Activated CD4-positive, alpha-beta T cell treated with anti-CD3 and anti-CD28 coated beads, Interleukin-2, amount 50 U/mL, for 16 hours (primary cell): ENCODE measurements at regions not wholly inside any gene's neighbourhood (a gene's known extent, or its start where the extent isn't known, plus 50 kb on each side); places are given as distances from the start of the nearest gene placed in this dataset.

Source experiments
- DNase-seq: peaks from one replicate; pipeline ENCODE4 v3.0.0-alpha.2; 2020

- no peak for DNase-seq
Measured at GRCh38 chr18:75556841-75557240, 129.3 kb upstream of the SMIM21 start.

- no peak for DNase-seq
Measured at GRCh38 chr18:75554644-75555185, 127.2 kb upstream of the SMIM21 start.

GRCh38 chr18:75554176-75554575 lies 126.7 kb upstream of the SMIM21 start:
- no peak for DNase-seq

- no peak for DNase-seq
Measured at GRCh38 chr18:75553021-75553420, 125.5 kb upstream of the SMIM21 start.

- no peak for DNase-seq
Measured at GRCh38 chr18:75551071-75551470, 123.6 kb upstream of the SMIM21 start.

GRCh38 chr18:75548353-75548905 lies 120.9 kb upstream of the SMIM21 start:
- peak; percentile 10 for DNase-seq

GRCh38 chr18:75546964-75547363 lies 119.5 kb upstream of the SMIM21 start:
- DNase-seq: no peak

GRCh38 chr18:75545189-75545588 lies 117.7 kb upstream of the SMIM21 start:
- DNase-seq: no peak

GRCh38 chr18:75544496-75544895 lies 117.0 kb upstream of the SMIM21 start:
- no peak for DNase-seq

- no peak for DNase-seq
Measured at GRCh38 chr18:75544051-75544481, 116.6 kb upstream of the SMIM21 start.

- DNase-seq: no peak
Measured at GRCh38 chr18:75538727-75539126, 111.2 kb upstream of the SMIM21 start.

- no peak for DNase-seq
Measured at GRCh38 chr18:75533950-75534349, 106.4 kb upstream of the SMIM21 start.

- DNase-seq: no peak
Measured at GRCh38 chr18:75533209-75533608, 105.7 kb upstream of the SMIM21 start.

- DNase-seq: no peak
Measured at GRCh38 chr18:75531851-75532459, 104.5 kb upstream of the SMIM21 start.

GRCh38 chr18:75531212-75531850 lies 103.8 kb upstream of the SMIM21 start:
- no peak for DNase-seq

GRCh38 chr18:75530566-75531211 lies 103.2 kb upstream of the SMIM21 start:
- DNase-seq: no peak

GRCh38 chr18:75530118-75530517 lies 102.6 kb upstream of the SMIM21 start:
- no peak for DNase-seq

GRCh38 chr18:75529394-75529793 lies 101.9 kb upstream of the SMIM21 start:
- no peak for DNase-seq

GRCh38 chr18:75527848-75528685 lies 100.6 kb upstream of the SMIM21 start:
- no peak for DNase-seq

- DNase-seq: no peak
Measured at GRCh38 chr18:75526038-75526437, 98.5 kb upstream of the SMIM21 start.

GRCh38 chr18:75525331-75525730 lies 97.8 kb upstream of the SMIM21 start:
- DNase-seq: no peak

- no peak for DNase-seq
Measured at GRCh38 chr18:75524841-75525240, 97.3 kb upstream of the SMIM21 start.

GRCh38 chr18:75524181-75524580 lies 96.7 kb upstream of the SMIM21 start:
- no peak for DNase-seq
